ENCODE measurements at regions not wholly inside any gene's neighbourhood (a gene's known extent, or its start where the extent isn't known, plus 50 kb on each side); places are given as distances from the start of the nearest gene placed in this dataset.

GRCh38 chr12:91870872-91871707 is 274.6 kb downstream of the BTG1 start:
- ATAC-seq: peak; percentile 86
- ChIA-PET CTCF (interaction anchor here (0.6 to 1.5 kb wide), 2 partner anchors 23 to 59 kb away, joined by 3 to 5 read pairs; no protein-coding TSS in a partner anchor), POLR2A (interaction anchor here (0.6 to 1.9 kb wide), 13 partner anchors 13 to 296 kb away, joined by 3 to 12 read pairs (median 3); partner anchors contain the start of gene BTG1)
- H3K27ac Mint-ChIP-seq: peak overlapping the region; percentile 33 to 96 (median 90)
- H3K36me3 Mint-ChIP-seq: peaks cover 9 to 19% (median 12%) of the 10 kb centered on the region in 5 donors
- Histone ChIP-seq H3K27ac (ENCODE audit: low read depth, low read length) (peak overlapping the region; percentile 68), H3K4me3 (ENCODE audit: low read length) (peak overlapping the region; percentile 11), H3K4me1 (ENCODE audit: control insufficient read depth in 2 of 2, insufficient read depth in 2 of 2, low read length in 2 of 2) (peaks cover 39 to 47% of the 10 kb centered on the region in 2 donors), H3K27me3 (ENCODE audit: control insufficient read depth in 2 of 2, insufficient read depth in 2 of 2, low read length in 2 of 2) (no peaks in the 10 kb centered on the region), H3K36me3 (ENCODE audit: control insufficient read depth in 2 of 3, insufficient read depth in 3 of 3, low read length in 3 of 3) (no peaks in the 10 kb centered on the region), H3K9me3 (ENCODE audit: control insufficient read depth in 2 of 3, low read length in 3 of 3) (no peaks in the 10 kb centered on the region)
- peak overlapping the region; percentile 34 to 66 (median 58) for H3K4me3 Mint-ChIP-seq
- H3K4me1 Mint-ChIP-seq: peaks cover 25 to 73% (median 60%) of the 10 kb centered on the region in 7 donors
- peaks cover 0 to 25% (median 10%) of the 10 kb centered on the region in 11 donors for H3K9me3 Mint-ChIP-seq
- peak in 7 of 9 donors; percentile 44 to 72 (median 65) for DNase-seq
- intact Hi-C loops (cut with micrococcal nuclease): loop anchor here (1.0 to 10.0 kb wide), 2 partner anchors 8 to 1704 kb away; partner anchors contain the start of gene SOCS2 (in 1 of the 2)
- H3K27me3 Mint-ChIP-seq: no peaks in the 10 kb centered on the region

GRCh38 chr12:91868054-91868453 is 277.6 kb downstream of the BTG1 start:
- H3K36me3 Mint-ChIP-seq: peaks cover 0 to 10% (median 4%) of the 10 kb centered on the region in 5 donors
- ChIA-PET POLR2A (interaction anchor here (0.6 to 9.5 kb wide), 8 partner anchors 9 to 259 kb away, joined by 3 to 90 read pairs (median 4); no protein-coding TSS in a partner anchor), CTCF (interaction anchor here (1.5 kb wide), 1 partner anchor 9 kb away, joined by 3 read pairs; no protein-coding TSS in a partner anchor)
- no peaks in the 10 kb centered on the region for H3K9me3 ChIP-seq (ENCODE audit: control insufficient read depth in 2 of 3, low read length in 3 of 3)
- DNase-seq (no peak), ATAC-seq (no peak)
- H3K27ac ChIP-seq (ENCODE audit: low read depth, low read length): no peak overlapping the region
- H3K27me3 Mint-ChIP-seq: no peaks in the 10 kb centered on the region
- peak overlapping the region in 3 of 9 donors; percentile 16 to 64 (median 52) for H3K27ac Mint-ChIP-seq
- H3K4me1 Mint-ChIP-seq: peaks cover 22 to 73% (median 62%) of the 10 kb centered on the region in 7 donors
- peaks cover 25 to 36% of the 10 kb centered on the region in 2 donors for H3K4me1 ChIP-seq (ENCODE audit: control insufficient read depth in 2 of 2, insufficient read depth in 2 of 2, low read length in 2 of 2)
- no peak overlapping the region for H3K4me3 Mint-ChIP-seq
- peaks cover 0 to 11% (median 4%) of the 10 kb centered on the region in 11 donors for H3K9me3 Mint-ChIP-seq
- no peaks in the 10 kb centered on the region for H3K36me3 ChIP-seq (ENCODE audit: control insufficient read depth in 2 of 3, insufficient read depth in 3 of 3, low read length in 3 of 3)
- H3K4me3 ChIP-seq (ENCODE audit: low read length): no peak overlapping the region
- H3K27me3 ChIP-seq (ENCODE audit: control insufficient read depth in 2 of 2, insufficient read depth in 2 of 2, low read length in 2 of 2): no peaks in the 10 kb centered on the region
- intact Hi-C loops (cut with micrococcal nuclease): no loop called here

GRCh38 chr12:91866566-91866965 is 279.1 kb downstream of the BTG1 start:
- Mint-ChIP-seq H3K4me1 (peaks cover 21 to 76% (median 66%) of the 10 kb centered on the region in 7 donors), H3K27me3 (no peaks in the 10 kb centered on the region), H3K9me3 (peaks cover 0 to 4% (median 0%) of the 10 kb centered on the region in 11 donors), H3K36me3 (peaks cover 0 to 8% (median 4%) of the 10 kb centered on the region in 5 donors), H3K27ac (peak overlapping the region in 2 of 9 donors; percentile 14 to 65), H3K4me3 (no peak overlapping the region)
- ChIA-PET CTCF (interaction anchor here (1.2 to 1.5 kb wide), 3 partner anchors 8 to 264 kb away, joined by 3 to 6 read pairs (median 4); no protein-coding TSS in a partner anchor), POLR2A (interaction anchor here (0.7 to 9.5 kb wide), 8 partner anchors 11 to 533 kb away, joined by 3 to 90 read pairs (median 5); no protein-coding TSS in a partner anchor)
- no peaks in the 10 kb centered on the region for H3K27me3 ChIP-seq (ENCODE audit: control insufficient read depth in 2 of 2, insufficient read depth in 2 of 2, low read length in 2 of 2)
- intact Hi-C loops (cut with micrococcal nuclease): no loop called here
- peaks cover 19 to 37% of the 10 kb centered on the region in 2 donors for H3K4me1 ChIP-seq (ENCODE audit: control insufficient read depth in 2 of 2, insufficient read depth in 2 of 2, low read length in 2 of 2)
- no peak for DNase-seq
- ATAC-seq: no peak
- H3K27ac ChIP-seq (ENCODE audit: low read depth, low read length): no peak overlapping the region
- no peaks in the 10 kb centered on the region for H3K9me3 ChIP-seq (ENCODE audit: control insufficient read depth in 2 of 3, low read length in 3 of 3)
- H3K36me3 ChIP-seq (ENCODE audit: control insufficient read depth in 2 of 3, insufficient read depth in 3 of 3, low read length in 3 of 3): no peaks in the 10 kb centered on the region
- no peak overlapping the region for H3K4me3 ChIP-seq (ENCODE audit: low read length)

- no peaks in the 10 kb centered on the region for H3K27me3 ChIP-seq (ENCODE audit: control insufficient read depth in 2 of 2, insufficient read depth in 2 of 2, low read length in 2 of 2)
- peaks cover 0 to 7% (median 4%) of the 10 kb centered on the region in 5 donors for H3K36me3 Mint-ChIP-seq
- H3K27ac ChIP-seq (ENCODE audit: low read depth, low read length): peak overlapping the region; percentile 52
- intact Hi-C loops (cut with micrococcal nuclease): loop anchor here in 1 of 2 donors (1.0 to 5.0 kb wide), 2 partner anchors 8 to 86 kb away; no protein-coding TSS in a partner anchor
- H3K36me3 ChIP-seq (ENCODE audit: control insufficient read depth in 2 of 3, insufficient read depth in 3 of 3, low read length in 3 of 3): no peaks in the 10 kb centered on the region
- DNase-seq (peak in 3 of 9 donors; percentile 17 to 36 (median 21)), ATAC-seq (peak; percentile 14)
- peak overlapping the region in 8 of 9 donors; percentile 63 to 93 (median 84) for H3K27ac Mint-ChIP-seq
- H3K4me3 Mint-ChIP-seq: peak overlapping the region in 9 of 10 donors; percentile 17 to 69 (median 44)
- no peaks in the 10 kb centered on the region for H3K27me3 Mint-ChIP-seq
- ChIA-PET POLR2A (interaction anchor here (0.9 to 9.5 kb wide), 4 partner anchors 13 to 280 kb away, joined by 3 to 90 read pairs (median 4); no protein-coding TSS in a partner anchor), CTCF (interaction anchor here (0.6 to 1.1 kb wide), 2 partner anchors 111 to 207 kb away, joined by 3 read pairs; no protein-coding TSS in a partner anchor)
- peaks cover 0 to 5% (median 0%) of the 10 kb centered on the region in 11 donors for H3K9me3 Mint-ChIP-seq
- H3K9me3 ChIP-seq (ENCODE audit: control insufficient read depth in 2 of 3, low read length in 3 of 3): no peaks in the 10 kb centered on the region
- no peak overlapping the region for H3K4me3 ChIP-seq (ENCODE audit: low read length)
- H3K4me1 ChIP-seq (ENCODE audit: control insufficient read depth in 2 of 2, insufficient read depth in 2 of 2, low read length in 2 of 2): peaks cover 0 to 25% of the 10 kb centered on the region in 2 donors
- H3K4me1 Mint-ChIP-seq: peaks cover 13 to 77% (median 60%) of the 10 kb centered on the region in 7 donors
Observed at GRCh38 chr12:91863702-91864101, 281.9 kb downstream of the BTG1 start.

- DNase-seq: no peak
- Mint-ChIP-seq H3K27ac (peak overlapping the region in 3 of 9 donors; percentile 24 to 46 (median 26)), H3K4me3 (peak overlapping the region in 6 of 10 donors; percentile 15 to 53 (median 28)), H3K4me1 (peaks cover 13 to 80% (median 57%) of the 10 kb centered on the region in 7 donors), H3K36me3 (peaks cover 0 to 8% (median 4%) of the 10 kb centered on the region in 5 donors), H3K9me3 (peaks cover 0 to 7% (median 0%) of the 10 kb centered on the region in 11 donors), H3K27me3 (no peaks in the 10 kb centered on the region)
- H3K27me3 ChIP-seq (ENCODE audit: control insufficient read depth in 2 of 2, insufficient read depth in 2 of 2, low read length in 2 of 2): no peaks in the 10 kb centered on the region
- no peak overlapping the region for H3K4me3 ChIP-seq (ENCODE audit: low read length)
- ChIA-PET CTCF (no interaction called here), POLR2A (interaction anchor here (9.5 kb wide), 1 partner anchor 16 kb away, joined by 90 read pairs; no protein-coding TSS in a partner anchor)
- no peaks in the 10 kb centered on the region for H3K36me3 ChIP-seq (ENCODE audit: control insufficient read depth in 2 of 3, insufficient read depth in 3 of 3, low read length in 3 of 3)
- intact Hi-C loops (cut with micrococcal nuclease): loop anchor here in 1 of 2 donors (2.0 to 5.0 kb wide), 3 partner anchors 15 to 84 kb away; no protein-coding TSS in a partner anchor
- H3K4me1 ChIP-seq (ENCODE audit: control insufficient read depth in 2 of 2, insufficient read depth in 2 of 2, low read length in 2 of 2): peaks cover 0 to 25% of the 10 kb centered on the region in 2 donors
- H3K9me3 ChIP-seq (ENCODE audit: control insufficient read depth in 2 of 3, low read length in 3 of 3): no peaks in the 10 kb centered on the region
- H3K27ac ChIP-seq (ENCODE audit: low read depth, low read length): no peak overlapping the region
- ATAC-seq: no peak
Observed at GRCh38 chr12:91861554-91861953, 284.1 kb downstream of the BTG1 start.

- no peak overlapping the region for H3K27ac ChIP-seq (ENCODE audit: low read depth, low read length)
- no peaks in the 10 kb centered on the region for H3K27me3 ChIP-seq (ENCODE audit: control insufficient read depth in 2 of 2, insufficient read depth in 2 of 2, low read length in 2 of 2)
Observed at GRCh38 chr12:91859347-91859746, 286.3 kb downstream of the BTG1 start.

More at GRCh38 chr12:91859347-91859746, 286.3 kb downstream of the BTG1 start:
- peak overlapping the region in 2 of 9 donors; percentile 33 to 92 for H3K27ac Mint-ChIP-seq
- H3K4me1 Mint-ChIP-seq: peaks cover 13 to 79% (median 45%) of the 10 kb centered on the region in 7 donors
- intact Hi-C loops (cut with micrococcal nuclease): no loop called here
- ChIA-PET CTCF (interaction anchor here (0.7 to 1.5 kb wide), 4 partner anchors 8 to 464 kb away, joined by 3 to 5 read pairs (median 4); no protein-coding TSS in a partner anchor), POLR2A (interaction anchor here (1.0 to 1.8 kb wide), 7 partner anchors 8 to 279 kb away, joined by 3 to 6 read pairs (median 4); no protein-coding TSS in a partner anchor)
- no peak for ATAC-seq
- H3K9me3 Mint-ChIP-seq: peaks cover 0 to 5% (median 0%) of the 10 kb centered on the region in 11 donors
- Histone ChIP-seq H3K9me3 (ENCODE audit: control insufficient read depth in 2 of 3, low read length in 3 of 3) (no peaks in the 10 kb centered on the region), H3K36me3 (ENCODE audit: control insufficient read depth in 2 of 3, insufficient read depth in 3 of 3, low read length in 3 of 3) (no peaks in the 10 kb centered on the region), H3K4me1 (ENCODE audit: control insufficient read depth in 2 of 2, insufficient read depth in 2 of 2, low read length in 2 of 2) (peaks cover 0 to 22% of the 10 kb centered on the region in 2 donors), H3K4me3 (ENCODE audit: low read length) (no peak overlapping the region)
- no peak overlapping the region for H3K4me3 Mint-ChIP-seq
- no peak for DNase-seq
- peaks cover 0 to 7% (median 0%) of the 10 kb centered on the region in 5 donors for H3K36me3 Mint-ChIP-seq
- H3K27me3 Mint-ChIP-seq: no peaks in the 10 kb centered on the region
